H1 (cell line): ENCODE measurements at regions not wholly inside any gene's neighbourhood (a gene's known extent, or its start where the extent isn't known, plus 50 kb on each side); places are given as distances from the start of the nearest gene placed in this dataset.

ENCODE experiments used
- ASH2L ChIP-seq: fragments of 200-600, 300-600 bp; sonication (generic); IDR thresholded peaks from one replicate; pipeline ENCODE4 v1.7.1; 2017; ENCODE audit warnings: low read length
- ATF2 ChIP-seq: IDR thresholded peaks from 2 replicates; pipeline ENCODE4 v1.6.1; 2012; ENCODE audit warnings: low read length, inconsistent platforms
- ATF3 ChIP-seq: IDR thresholded peaks from 2 replicates; pipeline ENCODE4 v1.6.1; 2011; ENCODE audit warnings: low read depth, mild to moderate bottlenecking, low read length; ENCODE audit not compliant: insufficient read depth
- CEBPB ChIP-seq: IDR thresholded peaks from 2 replicates; pipeline ENCODE4 v1.6.1; 2012; ENCODE audit warnings: low read depth, low read length
- CTCF ChIP-seq, 3 experiments: IDR thresholded peaks; 1 replicate in 2 of 3; 2 replicates in 1 of 3; pipeline versions ENCODE4 v1.5.1 to v1.6.1; 2011; ENCODE audit warnings: low read length in 3 of 3, mild to moderate bottlenecking in 3 of 3, inconsistent platforms in 2 of 3, low read depth in 1 of 3, moderate library complexity in 1 of 3; ENCODE audit not compliant: insufficient read depth in 1 of 3; ENCODE audit errors: control extremely low read depth in 1 of 3
- E2F6 ChIP-seq: IDR thresholded peaks from 2 replicates; pipeline ENCODE4 v1.6.1; 2012; ENCODE audit warnings: inconsistent platforms
- EP300 ChIP-seq, 2 experiments: IDR thresholded peaks; 1 replicate in 1 of 2; 2 replicates in 1 of 2; pipeline ENCODE4 v1.6.1; 2011 to 2012; ENCODE audit warnings: low read depth in 2 of 2, low read length in 2 of 2, mild to moderate bottlenecking in 2 of 2, borderline replicate concordance in 1 of 2, inconsistent platforms in 1 of 2, moderate library complexity in 1 of 2
- EZH2 ChIP-seq: fragments of 200-600 bp; sonication (generic); IDR thresholded peaks from 2 replicates; pipeline ENCODE4 v1.7.1; 2012; ENCODE audit warnings: low read depth, mild to moderate bottlenecking, moderate library complexity, low read length, inconsistent platforms; ENCODE audit not compliant: severe bottlenecking
- HDAC6 ChIP-seq: IDR thresholded peaks from one replicate; pipeline ENCODE4 v1.7.1; 2012; ENCODE audit warnings: low read depth, mild to moderate bottlenecking, inconsistent platforms, low read length, moderate library complexity
- MAFK ChIP-seq: IDR thresholded peaks from 2 replicates; pipeline ENCODE4 v1.6.1; 2012; ENCODE audit warnings: low read depth, mild to moderate bottlenecking, improper control_type of control experiment, low read length
- MAX ChIP-seq: IDR thresholded peaks from 2 replicates; pipeline ENCODE4 v1.6.1; 2012; ENCODE audit warnings: inconsistent platforms
- POLR2A ChIP-seq, 2 experiments: IDR thresholded peaks; 1 replicate in 1 of 2; 2 replicates in 1 of 2; pipeline ENCODE4 v1.6.1; 2011; ENCODE audit warnings: low read depth in 2 of 2, low read length in 2 of 2, mild to moderate bottlenecking in 2 of 2; ENCODE audit errors: control extremely low read depth in 1 of 2
- POLR2AphosphoS5 ChIP-seq: IDR thresholded peaks from 2 replicates; pipeline ENCODE4 v1.6.1; 2011; ENCODE audit warnings: low read depth, low read length
- ZNF274 ChIP-seq: IDR thresholded peaks from 2 replicates; pipeline ENCODE4 v1.7.0; 2012; ENCODE audit warnings: low read length, borderline replicate concordance; ENCODE audit errors: extremely low read depth

- TF ChIP-seq ASH2L (no peak), EZH2 (no peak), CTCF (IDR thresholded peaks at IDR 0.05; ENCODE audit: control extremely low read depth in 1 of 3, insufficient read depth in 1 of 3, low read depth in 1 of 3, low read length in 3 of 3) (no peak), ATF2 (no peak), POLR2A (IDR thresholded peaks at IDR 0.05; ENCODE audit: control extremely low read depth in 1 of 2, low read depth in 2 of 2, low read length in 2 of 2) (no peak), EP300 (IDR thresholded peaks at IDR 0.05; ENCODE audit: borderline replicate concordance in 1 of 2, low read depth in 2 of 2, low read length in 2 of 2) (no peak), CEBPB (no peak), POLR2AphosphoS5 (no peak), ZNF274 (no peak), MAFK (no peak), MAX (no peak), HDAC6 (no peak), ATF3 (no peak), E2F6 (no peak)
Observed at GRCh38 chr11:116096272-116096995, 592.2 kb upstream of the CADM1 start.
